ENCODE measurements at regions not wholly inside any gene's neighbourhood (a gene's known extent, or its start where the extent isn't known, plus 50 kb on each side); places are given as distances from the start of the nearest gene placed in this dataset.
A peak's percentile ranks its signal among the peaks of the same experiment; 100 is the strongest.
"Not testable (repeated sequence)": the region's sequence is repeated elsewhere in the genome, so short reads cannot be mapped to it uniquely, and the experiment has no call there.

GRCh38 chr7:86592185-86592584, 51.5 kb upstream of the GRM3 start:
- no peak for DNase-seq

- no peak for DNase-seq
Measured at GRCh38 chr7:86574006-86574405, 69.7 kb upstream of the GRM3 start.

GRCh38 chr7:86558680-86559501, 84.8 kb upstream of the GRM3 start:
- DNase-seq, result no peak

- DNase-seq, result no peak
Measured at GRCh38 chr7:86534641-86535040, 109.1 kb upstream of the GRM3 start.

GRCh38 chr7:86504229-86504628, 139.5 kb upstream of the GRM3 start:
- no peak for DNase-seq

- no peak for DNase-seq
Measured at GRCh38 chr7:86499986-86500385, 143.7 kb upstream of the GRM3 start.

GRCh38 chr7:86485827-86486226, 157.9 kb upstream of the GRM3 start:
- DNase-seq, result no peak

GRCh38 chr7:86479144-86479543, 164.6 kb upstream of the GRM3 start:
- no peak for DNase-seq

- no peak for DNase-seq
Measured at GRCh38 chr7:86477343-86477935, 166.3 kb upstream of the GRM3 start.

GRCh38 chr7:86470763-86471162, 172.9 kb upstream of the GRM3 start:
- DNase-seq, result no peak

GRCh38 chr7:86469680-86470295, 173.9 kb upstream of the GRM3 start:
- peak; percentile 62 for DNase-seq

GRCh38 chr7:86454753-86455152, 189.0 kb upstream of the GRM3 start:
- DNase-seq, result no peak

- DNase-seq, result no peak
Measured at GRCh38 chr7:86453454-86453853, 190.3 kb upstream of the GRM3 start.

GRCh38 chr7:86448856-86449255, 194.9 kb upstream of the GRM3 start:
- DNase-seq, result no peak

GRCh38 chr7:86445285-86445684, 198.4 kb upstream of the GRM3 start:
- no peak for DNase-seq

GRCh38 chr7:86444245-86444644, 199.5 kb upstream of the GRM3 start:
- no peak for DNase-seq

- DNase-seq, result not testable (repeated sequence)
Measured at GRCh38 chr7:86440420-86440819, 203.3 kb upstream of the GRM3 start.

- DNase-seq, result no peak
Measured at GRCh38 chr7:86437951-86438450, 205.7 kb upstream of the GRM3 start.

- no peak for DNase-seq
Measured at GRCh38 chr7:86431761-86432160, 211.9 kb upstream of the GRM3 start.

- no peak for DNase-seq
Measured at GRCh38 chr7:86411814-86412213, 231.9 kb upstream of the GRM3 start.

GRCh38 chr7:86407291-86407690, 236.4 kb upstream of the GRM3 start:
- peak; percentile 79 for DNase-seq

GRCh38 chr7:86391813-86392212, 251.9 kb upstream of the GRM3 start:
- no peak for DNase-seq

- DNase-seq, result not testable (repeated sequence)
Measured at GRCh38 chr7:86375602-86376001, 268.1 kb upstream of the GRM3 start.

GRCh38 chr7:86372262-86372661, 271.4 kb upstream of the GRM3 start:
- DNase-seq, result no peak
